HepG2 (cell line): ENCODE measurements at regions not wholly inside any gene's neighbourhood (a gene's known extent, or its start where the extent isn't known, plus 50 kb on each side); places are given as distances from the start of the nearest gene placed in this dataset.

Source experiments
- ATAC-seq: fragments of 200-7000 bp; cut with Tn5 transposase; 3 replicates; pipeline ENCODE4 v1.9.1; 2020; ENCODE audit warnings: mild to moderate bottlenecking, moderate library complexity
- BruUV-seq: library from RNA; stranded (reverse); fragments of 400-500 nt; replicated peaks from 2 replicates; lab custom pipeline; 2021; lab: Mats Ljungman, UMichigan
- CTCF ChIA-PET: fragments of 300-600 bp; formaldehyde crosslinking; extraction: SDS; loops from one replicate; lab custom pipeline; 2021; ENCODE audit warnings: low total read pairs, inconsistent platforms, low intra/inter-chr PET ratio; lab: Yijun Ruan, JAX
- POLR2A ChIA-PET: fragments of 350-600 bp; sonication (Branson Sonifier 250); formaldehyde crosslinking; loops from one replicate; lab custom pipeline; 2020; ENCODE audit warnings: antibody characterized with exemption, inconsistent platforms; lab: Yijun Ruan, JAX
- DNase-seq: peaks from one replicate; pipeline ENCODE4 v3.0.0-alpha.2; 2015; ENCODE audit warnings: low spot score
- FAIRE-seq: peaks from 3 replicates; lab custom pipeline; 2011; peaks lifted over from hg19 to GRCh38; lab: Jason Lieb, UNC
- H2AFZ ChIP-seq: one replicate; pipeline ENCODE4 v1.6.1; 2011; ENCODE audit warnings: low read length, inconsistent platforms
- H3K27ac ChIP-seq: fragments of 300-600 bp; 3 replicates; pipeline ENCODE4 v1.8.0; 2011; ENCODE audit warnings: mixed run types, mild to moderate bottlenecking, mixed read lengths, low read length, inconsistent platforms; ENCODE audit not compliant: insufficient read depth; ENCODE audit errors: extremely low read length
- H3K27me3 ChIP-seq, 2 experiments: fragments of 200-600 bp in 1 of 2; 2 replicates in 1 of 2; 3 replicates in 1 of 2; pipeline versions ENCODE4 v1.6.0 to v1.8.0; 2011; ENCODE audit warnings: low read length in 2 of 2, mild to moderate bottlenecking in 2 of 2, moderate library complexity in 2 of 2, inconsistent platforms in 1 of 2; ENCODE audit not compliant: insufficient read depth in 2 of 2, control insufficient read depth in 1 of 2
- H3K36me3 ChIP-seq, 2 experiments: fragments of 200-600 bp in 1 of 2; replicated peaks in 1 of 2; 2 replicates in 1 of 2; 3 replicates in 1 of 2; pipeline versions ENCODE4 v1.5.1 to v1.8.0; 2011; ENCODE audit warnings: low read length in 2 of 2, inconsistent platforms in 1 of 2; ENCODE audit not compliant: insufficient read depth in 2 of 2, control insufficient read depth in 1 of 2
- H3K4me1 ChIP-seq: 2 replicates; pipeline ENCODE4 v1.5.1; 2012; ENCODE audit warnings: low read length, inconsistent platforms; ENCODE audit not compliant: insufficient read depth
- H3K4me2 ChIP-seq: 2 replicates; pipeline ENCODE4 v1.6.0; 2011; ENCODE audit warnings: low read depth, low read length, inconsistent platforms
- H3K4me3 ChIP-seq, 3 experiments: fragments of 200-600 bp in 1 of 3; sonication (generic), shearing (Covaris generic) in 1 of 3; replicated peaks in 1 of 3; 2 replicates each; pipeline ENCODE4 v1.5.1; 2011 to 2016; ENCODE audit warnings: low read length in 3 of 3, inconsistent platforms in 2 of 3, low read depth in 2 of 3, mild to moderate bottlenecking in 2 of 3, control low read depth in 1 of 3, mixed read lengths in 1 of 3; ENCODE audit not compliant: insufficient read depth in 1 of 3
- H3K79me2 ChIP-seq: one replicate; pipeline ENCODE4 v1.6.1; 2011; ENCODE audit warnings: low read length, inconsistent platforms; ENCODE audit not compliant: insufficient read depth
- H3K9ac ChIP-seq: 2 replicates; pipeline ENCODE4 v1.6.0; 2011; ENCODE audit warnings: mild to moderate bottlenecking, low read depth, low read length, inconsistent platforms; ENCODE audit not compliant: insufficient read depth
- H3K9me3 ChIP-seq: 2 replicates; pipeline ENCODE4 v1.5.1; 2012; ENCODE audit warnings: mild to moderate bottlenecking, low read length
- H4K20me1 ChIP-seq: 2 replicates; pipeline ENCODE4 v1.6.0; 2011; ENCODE audit warnings: inconsistent platforms, mild to moderate bottlenecking, low read length, moderate library complexity; ENCODE audit not compliant: insufficient read depth
- ATF7-NPFF ChIP-seq: sonication (generic); formaldehyde crosslinking; IDR thresholded peaks from 2 replicates; pipeline ENCODE4 v1.8.1; 2023; ENCODE audit warnings: mild to moderate bottlenecking, low read depth, missing genetic modification reagents, moderate library complexity
- FOXA1 ChIP-seq, 2 experiments: fragments of 450-650 bp in 1 of 2; sonication (generic) in 1 of 2; formaldehyde crosslinking in 1 of 2; IDR thresholded peaks; 2 replicates each; pipeline versions ENCODE4 v1.4.0 to v1.6.1; 2016 to 2020; ENCODE audit warnings: missing genetic modification reagents in 1 of 2
- HDAC2 ChIP-seq: sonication (generic); formaldehyde crosslinking; IDR thresholded peaks from 2 replicates; pipeline ENCODE4 v1.4.0; 2020; ENCODE audit warnings: missing genetic modification reagents
- HIVEP1 ChIP-seq: sonication (generic); formaldehyde crosslinking; IDR thresholded peaks from 2 replicates; pipeline ENCODE4 v1.4.0; 2020; ENCODE audit warnings: mild to moderate bottlenecking, missing genetic modification reagents
- HMGXB4 ChIP-seq, 2 experiments: sonication (generic) in 1 of 2; formaldehyde crosslinking in 1 of 2; IDR thresholded peaks; 2 replicates each; pipeline versions ENCODE4 v1.4.0 to v1.6.1; 2018 to 2020; ENCODE audit warnings: missing genetic modification reagents in 2 of 2, borderline replicate concordance in 1 of 2, low read depth in 1 of 2, mild to moderate bottlenecking in 1 of 2, missing biosample characterization in 1 of 2
- HOXA3 ChIP-seq: sonication (generic); formaldehyde crosslinking; IDR thresholded peaks from 2 replicates; pipeline ENCODE4 v1.5.0; 2020; ENCODE audit warnings: missing genetic modification reagents
- KLF9 ChIP-seq: IDR thresholded peaks from 2 replicates; pipeline ENCODE4 v1.6.1; 2016; ENCODE audit warnings: low read depth
- NFE2L1 ChIP-seq: sonication (generic); formaldehyde crosslinking; IDR thresholded peaks from 2 replicates; pipeline ENCODE4 v1.4.0; 2020; ENCODE audit warnings: missing genetic modification reagents, mild to moderate bottlenecking, borderline replicate concordance
- NFIB ChIP-seq: sonication (generic); formaldehyde crosslinking; IDR thresholded peaks from 2 replicates; pipeline ENCODE4 v1.9.0; 2021; ENCODE audit warnings: missing genetic modification reagents, mild to moderate bottlenecking, borderline replicate concordance
- NR2C2 ChIP-seq: sonication (generic); formaldehyde crosslinking; IDR thresholded peaks from 2 replicates; pipeline ENCODE4 v1.4.0; 2020; ENCODE audit warnings: missing genetic modification reagents, mild to moderate bottlenecking, moderate library complexity, borderline replicate concordance
- NR2F6 ChIP-seq, 2 experiments: IDR thresholded peaks; 2 replicates each; pipeline ENCODE4 v1.6.1; 2016; ENCODE audit warnings: antibody characterized with exemption in 1 of 2, mild to moderate bottlenecking in 1 of 2
- RARG ChIP-seq: sonication (generic); formaldehyde crosslinking; IDR thresholded peaks from 2 replicates; pipeline ENCODE4 v1.4.0; 2020; ENCODE audit warnings: low read depth, mild to moderate bottlenecking, missing genetic modification reagents
- SP5 ChIP-seq: IDR thresholded peaks from 2 replicates; pipeline ENCODE4 v1.6.1; 2016; ENCODE audit warnings: low read depth, borderline replicate concordance
- ZMYM2 ChIP-seq: sonication (generic); formaldehyde crosslinking; IDR thresholded peaks from 2 replicates; pipeline ENCODE4 v1.8.0; 2022; ENCODE audit warnings: mild to moderate bottlenecking, missing genetic modification reagents
- ZNF703 ChIP-seq: sonication (generic); formaldehyde crosslinking; IDR thresholded peaks from 2 replicates; pipeline ENCODE4 v1.5.1; 2020; ENCODE audit warnings: missing genetic modification reagents, mild to moderate bottlenecking, moderate library complexity, borderline replicate concordance
- ZNF709 ChIP-seq: sonication (generic); formaldehyde crosslinking; IDR thresholded peaks from 2 replicates; pipeline ENCODE4 v1.5.0; 2020; ENCODE audit warnings: mild to moderate bottlenecking, missing genetic modification reagents
- in situ Hi-C: cut with HindIII; loops from 2 replicates; pipeline ENCODE4 v1.10.0; 2017; ENCODE audit warnings: low pct_unique_long_range_greater_than_20kb; ENCODE audit not compliant: extremely low pct_ligation_motif_present
- intact Hi-C: fragments of 100-400 bp; cut with micrococcal nuclease; formaldehyde crosslinking; loops from one replicate; pipeline ENCODE4 v1.10.0; 2022; ENCODE audit not compliant: unreplicated experiment
- TF ChIP-seq, protein P1 (sequence below): sonication (generic); formaldehyde crosslinking; IDR thresholded peaks from 2 replicates; pipeline ENCODE4 v1.4.0; 2020; ENCODE audit warnings: missing genetic modification reagents

DNA sequence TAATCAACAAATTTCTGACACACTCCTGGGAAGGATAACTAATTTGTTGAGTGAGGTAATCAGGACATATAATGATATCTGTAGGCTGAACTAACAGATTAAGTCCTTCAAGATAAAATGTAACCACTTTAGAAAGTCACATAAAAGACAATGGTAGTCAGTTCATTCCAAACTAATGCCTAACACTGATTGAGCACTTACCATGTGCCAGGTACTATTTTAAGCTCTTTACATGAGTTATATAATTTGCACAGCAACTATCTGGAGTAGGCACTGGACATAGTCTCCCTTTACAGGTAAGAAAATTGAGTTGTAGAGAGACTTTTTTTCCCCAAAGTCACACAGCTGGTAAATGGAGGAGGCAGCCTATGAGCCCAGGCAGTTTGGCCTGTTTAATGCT, 211.2 kb upstream of the CFAP20DC start:
- H3K9me3 ChIP-seq: no peaks in the 10 kb centered on the region
- TF ChIP-seq HMGXB4 (CRISPR knock-in tag; IDR thresholded peaks at IDR 0.05; ENCODE audit: borderline replicate concordance in 1 of 2, low read depth in 1 of 2) (no peak), ZNF703 (CRISPR knock-in tag) (no peak), ZMYM2 (no peak), RARG (CRISPR knock-in tag) (no peak), NR2C2 (no peak), HOXA3 (CRISPR knock-in tag) (no peak), HDAC2 (CRISPR knock-in tag) (no peak), ZNF709 (CRISPR knock-in tag) (no peak), KLF9 (CRISPR knock-in tag) (no peak), ATF7-NPFF (CRISPR knock-in tag) (no peak), HIVEP1 (CRISPR knock-in tag) (no peak), SP5 (no peak), NR2F6 (IDR thresholded peaks at IDR 0.05) (no peak), NR2F6 (CRISPR knock-in tag; IDR thresholded peaks at IDR 0.05) (no peak), FOXA1 (IDR thresholded peaks at IDR 0.05) (no peak), FOXA1 (CRISPR knock-in tag; IDR thresholded peaks at IDR 0.05) (no peak), NFE2L1 (no peak), NFIB (CRISPR knock-in tag) (no peak)
- TF ChIP-seq, protein P1, sequence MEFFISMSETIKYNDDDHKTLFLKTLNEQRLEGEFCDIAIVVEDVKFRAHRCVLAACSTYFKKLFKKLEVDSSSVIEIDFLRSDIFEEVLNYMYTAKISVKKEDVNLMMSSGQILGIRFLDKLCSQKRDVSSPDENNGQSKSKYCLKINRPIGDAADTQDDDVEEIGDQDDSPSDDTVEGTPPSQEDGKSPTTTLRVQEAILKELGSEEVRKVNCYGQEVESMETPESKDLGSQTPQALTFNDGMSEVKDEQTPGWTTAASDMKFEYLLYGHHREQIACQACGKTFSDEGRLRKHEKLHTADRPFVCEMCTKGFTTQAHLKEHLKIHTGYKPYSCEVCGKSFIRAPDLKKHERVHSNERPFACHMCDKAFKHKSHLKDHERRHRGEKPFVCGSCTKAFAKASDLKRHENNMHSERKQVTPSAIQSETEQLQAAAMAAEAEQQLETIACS (CRISPR knock-in tag): no peak
- TF ChIP-seq, all 625 proteins: peak for 0
- Histone ChIP-seq H2AFZ (no peak overlapping the region), H3K79me2 (no peaks in the 10 kb centered on the region), H3K27me3 (peaks cover 0 to 3% of the 10 kb centered on the region in 2 experiments; a peak in 1 of 5 replicates), H3K4me3 (no peak overlapping the region), H3K9ac (no peak overlapping the region), H3K36me3 (no peaks in the 10 kb centered on the region), H3K4me2 (no peak overlapping the region), H4K20me1 (no peaks in the 10 kb centered on the region), H3K4me1 (no peaks in the 10 kb centered on the region), H3K27ac (no peak overlapping the region)
- POLR2A ChIA-PET: no interaction called here
- in situ Hi-C loops (no loop called here), intact Hi-C loops (no loop called here)
- FAIRE-seq (no peak), DNase-seq (no peak), ATAC-seq (no peak)
- CTCF ChIA-PET: no interaction called here
- no TSS peak for BruUV-seq
